Esophagus squamous epithelium (tissue), 5 donors: ENCODE measurements at regions not wholly inside any gene's neighbourhood (a gene's known extent, or its start where the extent isn't known, plus 50 kb on each side); places are given as distances from the start of the nearest gene placed in this dataset.

ENCODE experiments used
- DNase-seq: peaks from one replicate; lab custom pipeline; 2025; lab: John Stamatoyannopoulos, UW
- H3K27ac ChIP-seq, 4 donors: fragments of 200-600 bp; sonication (generic); one replicate each; pipeline ENCODE4 v1.5.1; 2016 to 2019; ENCODE audit warnings: mild to moderate bottlenecking in 1 of 4
- H3K27me3 ChIP-seq, 4 donors: fragments of 200-600 bp; sonication (generic); 1 replicate in 3 of 4; 2 replicates in 1 of 4; pipeline versions ENCODE4 v1.5.1 to v1.6.0; 2017 to 2021; ENCODE audit warnings: antibody characterized with exemption in 1 of 4
- H3K36me3 ChIP-seq, 3 donors: fragments of 200-600 bp; sonication (generic); one replicate each; pipeline ENCODE4 v1.5.1; 2016 to 2019
- H3K4me1 ChIP-seq, 3 donors: fragments of 200-600 bp; sonication (generic); one replicate each; pipeline ENCODE4 v1.5.1; 2017 to 2019
- H3K4me3 ChIP-seq, 4 donors: fragments of 200-600 bp; sonication (generic); 1 replicate in 3 of 4; 2 replicates in 1 of 4; pipeline ENCODE4 v1.5.1; 2016 to 2019; ENCODE audit warnings: mild to moderate bottlenecking in 2 of 4, moderate library complexity in 1 of 4
- H3K9me3 ChIP-seq, 3 donors: fragments of 200-600 bp; sonication (generic); one replicate each; pipeline ENCODE4 v1.5.1; 2016 to 2019
- CTCF ChIP-seq, 6 experiments: fragments of 450-650 bp in 4 of 6; fragments of 200-600 bp in 2 of 6; sonication (generic) in 2 of 6; IDR thresholded peaks; one replicate each; pipeline ENCODE4 v1.5.1; 2016 to 2019; ENCODE audit warnings: antibody characterized with exemption in 6 of 6, mild to moderate bottlenecking in 4 of 6, moderate library complexity in 4 of 6
- POLR2A ChIP-seq, 4 donors: fragments of 450-650 bp; IDR thresholded peaks; one replicate each; pipeline ENCODE4 v1.6.1; 2017; ENCODE audit warnings: antibody characterized with exemption in 4 of 4, mild to moderate bottlenecking in 4 of 4, moderate library complexity in 3 of 4
- WGBS, 2 donors: methylation state at CpG; one replicate each; pipeline ENCODE4 v1.1.5; 2018; 5-methylcytosine and 5-hydroxymethylcytosine counted together
- intact Hi-C: fragments of 100-400 bp; cut with DNase I; formaldehyde crosslinking; loops from one replicate; pipeline ENCODE4 v1.15.0; 2022
- donor health status: DM: yes; HTN: yes; CAD: no.

GRCh38 chr15:62428851-62429598, 263.9 kb upstream of the C2CD4B start:
- DNase-seq, result no peak
- H3K9me3 ChIP-seq, result no peaks in the 10 kb centered on the region
- 78 to 83% methylated on average over 10 to 13 of the region's 14 CpGs for whole genome bisulfite sequencing, 2 donors
- H3K27ac ChIP-seq, result no peak overlapping the region
- no peaks in the 10 kb centered on the region for H3K36me3 ChIP-seq
- H3K4me1 ChIP-seq, result no peaks in the 10 kb centered on the region
- H3K4me3 ChIP-seq, result no peak overlapping the region
- TF ChIP-seq CTCF (IDR thresholded peaks at IDR 0.05), result no peak
- no peaks in the 10 kb centered on the region for H3K27me3 ChIP-seq
- intact Hi-C loops, result no loop called here

GRCh38 chr15:62430056-62430455, 265.0 kb upstream of the C2CD4B start:
- TF ChIP-seq POLR2A (IDR thresholded peaks at IDR 0.05), result no peak
- TF ChIP-seq CTCF (IDR thresholded peaks at IDR 0.05), result no peak

GRCh38 chr15:62430552-62430951, 265.5 kb upstream of the C2CD4B start:
- no peaks in the 10 kb centered on the region for H3K36me3 ChIP-seq
- no peaks in the 10 kb centered on the region for H3K27me3 ChIP-seq
- no peak overlapping the region for H3K4me3 ChIP-seq
- H3K27ac ChIP-seq, result no peak overlapping the region
- no peaks in the 10 kb centered on the region for H3K9me3 ChIP-seq
- intact Hi-C loops, result no loop called here
- no peak for DNase-seq
- TF ChIP-seq POLR2A (IDR thresholded peaks at IDR 0.05) (no peak), CTCF (IDR thresholded peaks at IDR 0.05) (no peak)
- H3K4me1 ChIP-seq, result no peaks in the 10 kb centered on the region
- 74 to 82% methylated on average over 4 of the region's 4 CpGs for WGBS, 2 donors

More at GRCh38 chr15:62430056-62430455, 265.0 kb upstream of the C2CD4B start:
- intact Hi-C loops, result no loop called here
- Histone ChIP-seq H3K27me3 (no peaks in the 10 kb centered on the region), H3K36me3 (no peaks in the 10 kb centered on the region), H3K9me3 (no peaks in the 10 kb centered on the region), H3K4me1 (no peaks in the 10 kb centered on the region), H3K4me3 (no peak overlapping the region), H3K27ac (no peak overlapping the region)
- DNase-seq, result no peak
- WGBS, 2 donors, result 77 to 89% methylated on average over 2 of the region's 2 CpGs

- H3K36me3 ChIP-seq, result no peaks in the 10 kb centered on the region
- H3K9me3 ChIP-seq, result no peaks in the 10 kb centered on the region
- no peak for DNase-seq
- peak overlapping the region in 1 of 4 donors; percentile 36 for H3K27ac ChIP-seq
- no peaks in the 10 kb centered on the region for H3K4me1 ChIP-seq
- no peak overlapping the region for H3K4me3 ChIP-seq
- H3K27me3 ChIP-seq, result no peaks in the 10 kb centered on the region
- 74 to 82% methylated on average over 6 of the region's 6 CpGs for WGBS, 2 donors
- TF ChIP-seq POLR2A (IDR thresholded peaks at IDR 0.05), result no peak
- TF ChIP-seq CTCF (IDR thresholded peaks at IDR 0.05), result no peak
- intact Hi-C loops, result no loop called here
These were observed 266.1 kb upstream of the C2CD4B start for GRCh38 chr15:62431008-62431797.

- TF ChIP-seq POLR2A (IDR thresholded peaks at IDR 0.05), result no peak
- no peak for TF ChIP-seq CTCF (IDR thresholded peaks at IDR 0.05)
- WGBS, 2 donors, result 67 to 78% methylated on average over 5 of the region's 5 CpGs
- intact Hi-C loops, result no loop called here
These were observed 266.7 kb upstream of the C2CD4B start for GRCh38 chr15:62431817-62432216.

More at GRCh38 chr15:62431817-62432216, 266.7 kb upstream of the C2CD4B start:
- Histone ChIP-seq H3K27ac (peak overlapping the region in 1 of 4 donors; percentile 36), H3K9me3 (no peaks in the 10 kb centered on the region), H3K4me1 (no peaks in the 10 kb centered on the region), H3K4me3 (no peak overlapping the region), H3K36me3 (no peaks in the 10 kb centered on the region), H3K27me3 (no peaks in the 10 kb centered on the region)
- no peak for DNase-seq
